NCI-H146 (cell line): ENCODE measurements at regions not wholly inside any gene's neighbourhood (a gene's known extent, or its start where the extent isn't known, plus 50 kb on each side); places are given as distances from the start of the nearest gene placed in this dataset.

Source experiments
- DNase-seq: peaks from one replicate; lab custom pipeline; 2025; lab: John Stamatoyannopoulos, UW

DNA sequence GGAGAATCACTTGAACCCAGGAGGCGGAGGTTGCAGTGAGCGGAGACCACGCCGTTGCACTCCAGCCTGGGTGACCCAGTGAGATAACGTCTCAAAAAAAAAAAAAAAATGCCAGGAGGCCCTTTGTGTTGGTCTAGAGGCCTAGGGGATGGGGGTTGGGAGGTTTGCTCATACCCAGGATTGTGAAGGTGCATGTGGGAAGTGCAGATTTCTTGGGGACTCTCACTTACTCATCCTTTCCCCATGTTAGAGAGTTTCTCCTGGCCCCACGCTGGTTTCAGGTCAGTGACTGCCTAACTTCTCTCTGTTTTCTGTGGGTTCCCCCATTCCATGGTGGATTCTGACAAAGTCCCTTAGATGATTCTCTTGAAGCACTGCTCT, 471.5 kb upstream of the CNTNAP2 start:
- DNase-seq, result no peak

DNA sequence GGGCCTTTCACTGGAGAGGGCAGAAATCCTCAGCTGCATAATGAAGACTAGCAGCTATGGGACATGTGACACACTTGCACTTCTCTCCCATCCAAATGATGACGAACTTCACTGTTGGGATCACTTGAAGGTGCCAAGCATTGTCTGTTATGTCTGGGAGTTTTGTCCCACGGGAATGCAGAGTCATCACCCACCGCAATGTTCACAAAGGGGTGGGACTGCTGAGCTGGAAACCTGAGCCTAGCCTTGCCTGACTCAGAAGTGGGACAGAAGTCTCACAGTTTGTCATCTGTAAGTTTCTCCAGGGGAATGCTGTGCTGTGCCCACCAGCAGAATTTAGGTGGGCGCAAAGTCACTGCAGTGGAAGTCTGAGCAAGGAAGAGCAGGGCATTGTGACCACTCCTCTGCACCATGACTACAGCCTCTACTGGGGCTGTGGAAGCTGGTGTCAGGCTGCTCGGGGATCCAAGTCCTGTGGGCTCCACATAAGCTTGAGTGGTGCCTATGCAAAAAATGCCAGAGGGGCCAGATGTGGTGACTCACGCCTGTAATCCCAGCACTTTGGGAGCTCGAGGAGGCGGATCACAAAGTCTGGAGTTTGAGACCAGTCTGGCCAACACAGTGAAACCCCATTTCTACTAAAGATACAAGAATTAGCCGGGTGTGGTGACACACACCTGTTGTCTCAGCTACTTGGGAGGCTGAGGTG, 472.0 kb upstream of the CNTNAP2 start:
- DNase-seq, result no peak

DNA sequence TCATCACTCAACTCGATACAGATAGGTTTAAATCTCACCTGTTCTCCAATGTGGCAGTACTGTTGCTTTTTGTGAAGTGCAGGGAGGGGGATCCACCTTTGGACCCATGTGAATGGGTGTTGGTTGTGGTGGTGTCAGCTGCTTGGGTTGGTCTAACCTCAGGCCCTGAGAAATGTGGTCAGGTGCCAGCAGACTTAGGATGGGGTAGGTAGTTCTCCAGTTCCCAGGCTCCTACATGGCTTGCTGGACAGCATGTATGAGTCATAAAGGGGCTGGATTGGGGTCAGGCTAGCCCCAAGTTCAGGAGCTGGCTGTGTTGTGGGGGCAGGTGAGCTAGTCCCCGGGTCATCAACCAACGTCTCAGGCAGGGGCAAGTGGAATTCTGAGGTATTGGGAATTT, 472.6 kb upstream of the CNTNAP2 start:
- DNase-seq, result no peak

GRCh38 chr7:145633513-145633912, 483.1 kb upstream of the CNTNAP2 start:
- no peak for DNase-seq

DNA sequence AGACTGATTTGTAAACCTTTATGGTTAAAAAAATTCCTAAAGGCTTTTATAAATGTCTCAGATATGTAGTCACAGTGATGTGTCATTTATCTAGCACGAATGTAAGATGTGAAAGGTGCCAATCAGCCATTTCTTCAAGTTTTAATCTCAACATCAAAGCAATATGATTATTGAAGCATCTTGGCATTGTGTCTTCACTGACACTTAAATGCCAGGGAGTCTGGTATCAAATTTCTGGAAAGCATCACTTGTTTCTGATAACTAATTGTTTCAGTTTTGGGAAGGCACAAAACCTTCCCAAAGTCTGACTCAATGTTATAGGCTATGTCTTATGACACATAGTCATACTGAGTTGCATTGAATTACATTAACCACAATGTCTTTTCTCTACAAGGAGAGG, 492.0 kb upstream of the CNTNAP2 start:
- no peak for DNase-seq

- DNase-seq, result no peak
Observed at GRCh38 chr7:145605963-145606362, 510.6 kb upstream of the CNTNAP2 start.

- no peak for DNase-seq
Observed at GRCh38 chr7:145599376-145599775, 517.2 kb upstream of the CNTNAP2 start.

DNA sequence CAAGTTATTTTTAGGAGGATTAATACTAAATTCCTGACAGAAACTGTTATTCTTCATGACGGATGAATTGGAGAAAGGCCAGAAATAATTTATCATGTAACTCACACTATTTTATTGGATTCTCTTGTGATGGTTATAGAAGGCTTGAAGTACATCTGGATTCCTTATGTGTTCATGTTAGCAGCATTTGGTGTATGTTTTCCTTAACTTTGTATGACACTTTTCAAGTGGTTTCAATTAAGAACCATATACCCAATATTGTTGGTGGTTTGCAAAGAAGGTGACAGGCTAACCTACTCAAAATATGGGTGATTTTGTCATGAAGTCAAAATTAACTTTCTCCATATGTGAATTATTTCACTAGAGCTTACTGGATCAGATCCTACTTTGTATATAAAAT, 532.2 kb upstream of the CNTNAP2 start:
- DNase-seq, result no peak

DNA sequence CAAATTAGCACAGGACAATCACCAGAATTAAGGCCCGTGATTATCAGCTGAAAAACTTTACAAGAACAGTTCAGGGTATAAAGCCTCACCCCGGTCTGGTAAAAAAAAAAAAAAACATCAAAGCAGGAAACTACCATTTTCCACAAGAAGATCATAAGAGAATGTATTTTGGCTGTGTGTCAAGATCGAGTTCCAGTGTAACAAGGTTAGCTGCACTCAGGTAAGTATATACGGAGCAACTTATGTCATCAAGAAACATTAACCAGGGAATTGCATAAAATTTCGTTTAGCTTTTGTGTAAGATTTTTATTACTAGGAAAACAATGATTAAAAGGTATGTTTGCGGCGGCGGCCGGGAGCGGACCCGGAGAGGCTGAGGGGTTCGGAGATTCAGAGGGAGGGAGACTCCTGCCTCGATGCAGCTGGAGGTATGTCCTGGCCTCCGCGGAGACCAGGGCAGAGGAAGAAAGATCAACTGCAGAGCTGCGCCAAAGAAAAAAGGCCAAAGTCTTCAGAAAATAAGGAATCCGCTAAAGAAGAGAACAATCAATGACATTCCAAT, 533.8 kb upstream of the CNTNAP2 start:
- DNase-seq, result no peak

DNA sequence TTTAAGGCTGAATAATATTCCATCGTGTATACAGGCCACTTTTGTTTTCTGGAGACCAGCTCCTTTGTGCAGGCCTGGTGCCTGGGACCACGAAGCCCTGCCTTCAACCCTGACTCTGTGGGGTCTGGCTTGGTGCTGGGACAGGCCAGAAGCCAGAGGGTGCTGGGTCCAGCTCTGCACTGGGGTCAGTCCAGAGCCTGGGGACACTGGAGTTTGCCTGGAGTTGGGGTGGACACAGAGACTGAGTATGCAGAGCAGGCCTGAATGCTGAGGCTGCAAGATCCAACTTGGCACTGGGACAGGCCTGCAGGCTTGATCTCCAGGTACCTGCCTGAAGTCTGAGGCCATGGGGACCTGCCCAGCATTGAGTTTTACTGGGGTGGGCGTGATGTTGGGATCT, 558.8 kb upstream of the CNTNAP2 start:
- DNase-seq, result no peak

DNA sequence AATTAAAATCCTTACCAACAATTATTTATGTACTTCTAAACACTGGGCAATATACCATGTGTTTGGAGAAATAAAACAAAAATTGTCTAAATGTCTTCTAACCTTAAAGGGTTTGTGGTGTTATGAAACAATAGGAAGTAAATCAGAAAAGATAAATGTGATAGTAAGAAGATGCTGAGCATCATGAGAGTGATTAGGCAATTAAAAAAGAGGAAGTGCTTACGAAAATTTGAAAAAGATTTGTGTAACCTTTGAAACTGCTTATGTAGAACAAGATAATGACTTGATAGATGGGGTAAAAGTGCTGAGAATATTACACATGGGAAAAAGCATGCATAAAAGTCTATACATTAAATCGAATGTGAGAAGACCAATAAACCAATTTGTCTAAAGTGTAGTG, 573.4 kb upstream of the CNTNAP2 start:
- DNase-seq, result no peak

DNA sequence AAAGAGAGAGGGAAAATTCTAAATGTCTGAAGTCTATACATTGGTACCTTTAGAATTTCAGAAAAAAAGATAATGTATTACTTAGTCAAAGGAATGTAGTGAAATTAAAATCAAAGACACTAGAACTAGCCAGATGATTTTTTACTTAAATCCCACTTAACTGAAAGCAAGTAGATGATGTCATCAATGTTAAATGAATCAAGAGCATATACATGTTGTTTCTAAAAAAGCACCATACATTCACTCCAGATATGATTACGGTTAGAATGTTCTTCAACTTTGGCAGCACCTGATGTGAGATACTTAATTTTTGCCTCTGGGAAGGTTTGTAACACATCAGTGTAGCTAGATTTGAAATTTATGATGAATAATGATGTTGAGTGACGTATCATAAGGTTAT, 576.7 kb upstream of the CNTNAP2 start:
- DNase-seq, result no peak

DNA sequence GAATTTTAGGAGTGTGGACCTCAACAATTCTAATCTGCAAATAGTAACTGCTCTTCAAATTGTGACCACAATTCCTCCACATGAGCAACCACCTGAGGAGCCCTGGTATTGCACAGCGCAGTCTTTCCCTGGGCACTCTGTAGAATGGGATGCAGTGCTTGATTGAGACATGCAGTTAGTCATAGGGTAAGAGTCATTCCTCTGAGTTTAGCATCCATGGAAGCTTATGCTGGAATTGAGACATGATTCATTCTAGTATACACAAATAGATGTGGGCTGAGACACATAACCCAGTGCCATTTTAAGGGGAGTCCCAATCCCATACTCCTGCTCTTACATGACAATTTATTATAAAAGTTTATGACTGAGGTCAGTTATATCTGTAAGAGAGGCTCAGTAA, 582.3 kb upstream of the CNTNAP2 start:
- DNase-seq, result no peak

GRCh38 chr7:145520284-145520683, 596.3 kb upstream of the CNTNAP2 start:
- DNase-seq, result no peak

- peak; percentile 79 for DNase-seq
Observed at GRCh38 chr7:145511004-145511403, 605.6 kb upstream of the CNTNAP2 start.

DNA sequence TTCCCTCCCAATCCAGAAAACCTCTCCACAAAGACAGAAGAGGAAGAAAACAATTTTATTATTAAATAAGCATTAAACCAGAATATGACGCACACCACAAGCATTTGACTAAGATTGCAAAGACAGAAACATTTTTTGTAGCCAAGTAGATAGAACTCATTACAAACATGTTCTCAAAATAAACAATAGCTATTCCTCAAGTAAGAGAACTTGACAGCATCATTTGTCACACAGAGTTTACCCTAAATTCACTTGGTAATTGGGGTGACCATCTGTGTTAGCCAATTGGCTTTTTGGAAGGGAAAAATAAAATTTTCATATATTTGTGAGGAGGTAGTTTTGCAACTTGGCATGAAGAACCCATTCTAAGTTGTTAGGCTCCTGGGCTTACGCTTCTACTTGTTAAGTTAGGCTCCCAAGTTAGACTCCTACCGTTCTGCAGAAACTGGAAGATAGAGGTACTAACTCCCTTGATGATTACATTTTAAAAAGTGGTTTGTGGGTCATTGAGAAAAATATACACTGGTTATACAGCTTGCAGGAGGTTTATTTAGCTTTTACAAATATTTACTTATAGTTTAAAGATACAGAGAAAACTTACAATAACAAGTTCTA, 618.6 kb upstream of the CNTNAP2 start:
- DNase-seq, result no peak

DNA sequence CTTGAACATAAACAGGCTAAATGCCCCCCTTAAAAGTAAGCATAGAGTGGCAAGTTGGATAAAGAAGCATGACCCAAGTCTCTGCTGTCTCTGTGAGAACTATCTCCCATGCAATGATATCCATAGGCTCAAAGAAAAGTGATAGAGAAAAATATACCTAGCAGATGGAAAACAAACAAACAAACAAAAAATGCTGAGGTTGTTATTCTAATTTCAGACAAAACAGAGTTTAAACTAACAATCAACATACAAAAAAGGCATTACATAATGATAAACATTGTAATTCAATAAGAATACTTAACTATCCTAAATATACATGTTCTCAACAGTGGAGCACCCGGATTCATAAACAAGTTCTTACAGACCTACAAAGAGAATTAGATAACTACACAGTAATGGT, 626.2 kb upstream of the CNTNAP2 start:
- no peak for DNase-seq

- DNase-seq, result no peak
Observed at GRCh38 chr7:145489609-145490008, 627.0 kb upstream of the CNTNAP2 start.

- no peak for DNase-seq
Observed at GRCh38 chr7:145488816-145489215, 627.8 kb upstream of the CNTNAP2 start.

DNA sequence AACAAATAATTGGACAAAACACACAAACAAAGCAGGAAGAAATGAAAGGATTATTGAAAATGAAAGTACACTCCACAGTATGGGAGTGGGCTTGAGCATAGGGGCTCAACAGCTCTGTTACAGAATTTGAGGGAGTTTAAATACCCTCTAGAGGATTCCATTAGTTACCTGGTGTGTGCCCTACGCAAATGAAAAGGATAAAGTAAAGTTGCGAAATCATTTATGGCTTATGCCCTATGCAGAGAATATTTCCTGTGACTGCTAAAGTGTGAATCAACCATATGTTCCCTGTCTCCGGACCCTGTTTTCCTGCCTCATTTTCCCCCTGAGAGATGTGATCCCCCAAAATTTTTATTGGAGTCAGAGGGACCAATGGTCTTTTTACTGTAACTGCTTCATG, 634.6 kb upstream of the CNTNAP2 start:
- no peak for DNase-seq

DNA sequence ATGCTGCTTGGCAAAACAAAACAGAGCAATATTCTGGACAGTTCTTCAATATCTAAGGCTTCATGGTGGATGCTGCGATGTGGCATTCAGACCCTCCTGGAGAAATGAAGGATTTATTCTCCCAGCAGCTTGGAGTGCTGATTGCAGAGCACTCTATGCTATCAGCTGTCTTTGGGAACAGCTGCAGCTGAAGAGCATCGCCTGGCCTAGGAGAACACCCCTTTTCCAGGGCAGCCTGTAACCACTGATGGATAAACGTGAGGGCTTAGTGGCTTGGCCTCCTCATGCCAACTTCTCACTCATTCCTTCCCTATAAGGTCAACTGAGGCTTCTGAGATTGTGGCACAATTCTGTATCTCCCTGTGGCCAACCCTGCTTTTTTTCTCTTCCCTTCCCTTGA, 638.1 kb upstream of the CNTNAP2 start:
- no peak for DNase-seq

DNA sequence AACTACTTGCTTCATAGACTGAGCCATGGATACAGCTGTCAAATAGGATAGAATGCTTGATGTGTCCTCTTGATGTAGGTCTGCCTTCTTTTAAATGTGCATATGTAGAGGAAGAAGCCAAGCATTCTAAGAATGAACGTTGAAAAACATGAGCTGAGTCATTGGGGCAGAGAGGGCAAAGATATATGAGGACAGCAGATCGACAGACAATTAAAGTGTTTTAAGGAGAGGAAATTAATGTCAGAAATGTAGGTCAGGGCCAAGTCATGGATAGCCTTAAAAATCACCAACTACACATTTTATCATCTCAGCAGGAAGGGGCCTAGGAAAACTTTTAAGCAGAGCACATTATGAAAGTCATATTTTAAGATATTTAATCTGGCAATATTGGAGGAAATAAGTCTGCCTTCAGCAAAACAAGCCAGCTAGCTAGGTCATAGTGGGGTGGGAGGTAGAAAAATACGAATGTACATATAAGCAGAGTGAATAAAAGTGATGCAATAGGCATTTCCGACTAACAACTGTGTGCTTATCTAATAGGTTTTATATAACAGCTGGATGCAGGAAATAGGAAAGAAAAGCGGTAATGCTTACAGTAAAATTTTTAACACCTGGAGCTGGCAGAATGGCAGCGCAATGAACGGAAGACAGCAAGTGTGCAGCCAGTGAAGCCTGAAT, 638.3 kb upstream of the TPK1 start:
- no peak for DNase-seq

DNA sequence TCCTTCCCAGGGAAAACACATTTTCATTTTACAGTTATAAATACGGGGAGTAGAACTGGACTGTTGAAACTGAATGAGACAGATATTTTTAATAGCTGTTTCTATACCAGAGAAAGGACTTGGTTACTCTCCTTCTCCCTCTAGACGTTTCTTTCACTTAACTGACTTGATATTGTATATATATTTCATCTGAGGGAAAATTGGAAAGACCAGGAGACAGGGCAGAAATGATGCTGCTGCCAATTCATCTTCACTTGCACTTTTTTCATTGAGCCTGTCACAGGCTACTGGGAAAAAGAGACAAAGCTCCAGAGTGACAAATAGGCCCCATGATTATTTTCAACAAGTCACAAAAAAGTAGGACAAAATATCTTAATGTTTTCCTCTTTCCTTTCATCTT, 636.0 kb upstream of the TPK1 start:
- no peak for DNase-seq
